Chondrocyte (in vitro differentiated cells): ENCODE measurements at regions not wholly inside any gene's neighbourhood (a gene's known extent, or its start where the extent isn't known, plus 50 kb on each side); places are given as distances from the start of the nearest gene placed in this dataset.

ENCODE experiments used
- DNase-seq: peaks from one replicate; pipeline ENCODE4 v3.0.0; 2021; ENCODE audit warnings: mixed read lengths, low spot score
- H3K27ac Mint-ChIP-seq: one replicate; pipeline ENCODE4 v1.8.0; 2021; ENCODE audit warnings: mild to moderate bottlenecking, moderate library complexity, mixed read lengths; ENCODE audit not compliant: unreplicated experiment
- H3K27me3 Mint-ChIP-seq: 2 replicates; pipeline ENCODE4 v1.8.0; 2021; ENCODE audit warnings: low read depth, mixed read lengths
- H3K36me3 Mint-ChIP-seq: 2 replicates; pipeline ENCODE4 v1.8.0; 2021; ENCODE audit warnings: low read depth, mixed read lengths
- H3K4me1 Mint-ChIP-seq: 2 replicates; pipeline ENCODE4 v1.8.0; 2021; ENCODE audit warnings: low read depth, mild to moderate bottlenecking, mixed read lengths
- H3K4me3 Mint-ChIP-seq: one replicate; pipeline ENCODE4 v1.8.0; 2021; ENCODE audit warnings: mild to moderate bottlenecking, moderate library complexity, mixed read lengths; ENCODE audit not compliant: unreplicated experiment
- H3K9me3 Mint-ChIP-seq: 2 replicates; pipeline ENCODE4 v1.8.0; 2021; ENCODE audit warnings: low read depth, mixed read lengths
- CTCF ChIP-seq: fragments of 200-600 bp; sonication (generic); IDR thresholded peaks from 2 replicates; pipeline ENCODE4 v1.5.0; 2021; ENCODE audit warnings: antibody characterized with exemption, mild to moderate bottlenecking, moderate library complexity

GRCh38 chr2:8517850-8518498 is 163.9 kb upstream of the ID2 start:
- Mint-ChIP-seq H3K4me1 (no peaks in the 10 kb centered on the region), H3K27ac (no peak overlapping the region), H3K36me3 (peaks cover 3% of the 10 kb centered on the region), H3K9me3 (peaks cover 5% of the 10 kb centered on the region), H3K4me3 (no peak overlapping the region), H3K27me3 (peaks cover 11% of the 10 kb centered on the region)
- no peak for DNase-seq
- TF ChIP-seq CTCF, result no peak

GRCh38 chr2:8518979-8519668 is 162.7 kb upstream of the ID2 start:
- Mint-ChIP-seq H3K4me3 (no peak overlapping the region), H3K9me3 (peaks cover 5% of the 10 kb centered on the region), H3K27me3 (peaks cover 7% of the 10 kb centered on the region), H3K36me3 (no peaks in the 10 kb centered on the region), H3K27ac (no peak overlapping the region), H3K4me1 (no peaks in the 10 kb centered on the region)
- TF ChIP-seq CTCF, result no peak
- no peak for DNase-seq

- Mint-ChIP-seq H3K27ac (no peak overlapping the region), H3K36me3 (no peaks in the 10 kb centered on the region), H3K27me3 (peaks cover 7% of the 10 kb centered on the region), H3K9me3 (no peaks in the 10 kb centered on the region), H3K4me1 (peaks cover 4% of the 10 kb centered on the region), H3K4me3 (no peak overlapping the region)
- DNase-seq, result no peak
- TF ChIP-seq CTCF, result no peak
These were observed 161.0 kb upstream of the ID2 start for GRCh38 chr2:8520791-8521344.

- Mint-ChIP-seq H3K27ac (no peak overlapping the region), H3K4me1 (peaks cover 8% of the 10 kb centered on the region), H3K9me3 (no peaks in the 10 kb centered on the region), H3K4me3 (no peak overlapping the region), H3K36me3 (no peaks in the 10 kb centered on the region), H3K27me3 (peaks cover 3% of the 10 kb centered on the region)
- DNase-seq, result no peak
- TF ChIP-seq CTCF, result no peak
These were observed 159.2 kb upstream of the ID2 start for GRCh38 chr2:8522687-8523086.

- H3K4me3 Mint-ChIP-seq, result no peak overlapping the region
- no peak for TF ChIP-seq CTCF
- H3K27ac Mint-ChIP-seq, result no peak overlapping the region
- H3K36me3 Mint-ChIP-seq, result no peaks in the 10 kb centered on the region
- DNase-seq, result no peak
- peaks cover 8% of the 10 kb centered on the region for H3K4me1 Mint-ChIP-seq
- peaks cover 9% of the 10 kb centered on the region for H3K27me3 Mint-ChIP-seq
- no peaks in the 10 kb centered on the region for H3K9me3 Mint-ChIP-seq
These were observed 157.5 kb upstream of the ID2 start for GRCh38 chr2:8524388-8524787.
